K562 (cell line): ENCODE measurements at regions not wholly inside any gene's neighbourhood (a gene's known extent, or its start where the extent isn't known, plus 50 kb on each side); places are given as distances from the start of the nearest gene placed in this dataset.

ENCODE experiments used
- FOXA3 ChIP-seq, 2 experiments: fragments of 450-650 bp in 1 of 2; sonication (generic) in 1 of 2; formaldehyde crosslinking; IDR thresholded peaks in 1 of 2; conservative IDR thresholded peaks in 1 of 2; 2 replicates each; pipeline versions ENCODE4 v1.4.0 to v1.8.0; 2020 to 2022; ENCODE audit warnings: mild to moderate bottlenecking in 2 of 2, missing genetic modification reagents in 1 of 2
- GABPB1 ChIP-seq: sonication (generic); formaldehyde crosslinking; IDR thresholded peaks from 2 replicates; pipeline ENCODE4 v1.8.0; 2022; ENCODE audit warnings: mild to moderate bottlenecking, missing genetic modification reagents
- ILF3 ChIP-seq: fragments of 450-650 bp; IDR thresholded peaks from 2 replicates; pipeline ENCODE4 v1.6.1; 2018; ENCODE audit warnings: antibody characterized with exemption, mild to moderate bottlenecking, moderate library complexity, borderline replicate concordance
- RAD51 ChIP-seq: fragments of 450-650 bp; IDR thresholded peaks from 2 replicates; pipeline ENCODE4 v1.7.1; 2016; ENCODE audit warnings: low read depth, mild to moderate bottlenecking, borderline replicate concordance
- ZFP30 ChIP-seq: fragments of 250-450 bp; sonication (Bioruptor Pico); IDR thresholded peaks from 2 replicates; pipeline ENCODE4 v1.8.0; 2022; ENCODE audit warnings: moderate library complexity, mild to moderate bottlenecking, inconsistent platforms, borderline replicate concordance
- ZNF384 ChIP-seq: IDR thresholded peaks from 2 replicates; pipeline ENCODE4 v1.6.1; 2012; ENCODE audit warnings: low read depth, low read length, improper control_type of control experiment
- TF ChIP-seq, protein P1 (sequence below), 2 experiments: fragments of 450-650 bp in 1 of 2; sonication (generic) in 1 of 2; formaldehyde crosslinking in 1 of 2; IDR thresholded peaks in 1 of 2; conservative IDR thresholded peaks in 1 of 2; 2 replicates each; pipeline versions ENCODE4 v1.6.1 to v1.8.1; 2016 to 2023; ENCODE audit warnings: mild to moderate bottlenecking in 2 of 2, moderate library complexity in 2 of 2, inconsistent platforms in 1 of 2, missing genetic modification reagents in 1 of 2

DNA sequence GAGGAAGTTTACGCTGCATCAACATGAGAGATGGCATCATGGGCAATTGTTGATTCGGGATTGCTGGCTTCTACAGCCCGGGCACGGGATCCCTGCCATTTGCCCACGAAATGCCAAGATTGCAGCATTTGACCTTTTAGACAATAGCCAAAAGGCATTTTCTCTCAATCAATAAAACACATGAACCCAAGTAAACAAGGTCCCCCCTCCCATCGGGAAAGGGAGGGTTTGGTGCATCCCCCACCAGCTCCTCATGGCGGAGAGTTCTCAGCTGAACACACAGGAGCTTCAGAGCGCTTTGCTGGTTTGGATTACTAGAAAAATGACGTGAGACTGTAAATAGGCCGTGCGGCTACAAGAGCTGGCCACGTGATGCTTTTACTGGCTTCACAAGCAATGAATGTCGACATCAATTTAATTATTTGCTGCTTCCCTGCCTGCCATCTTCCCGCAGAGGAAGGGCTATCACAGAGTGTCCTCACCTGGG lies 147.6 kb downstream of the C16orf95 start:
- TF ChIP-seq ZFP30 (CRISPR knock-in tag) (no peak), RAD51 (no peak), FOXA3 (CRISPR knock-in tag; conservative IDR thresholded peaks at IDR 0.05 in 1 of 2, IDR thresholded peaks at IDR 0.05 in 1 of 2) (no peak), ZNF384 (no peak), ILF3 (no peak), GABPB1 (CRISPR knock-in tag) (no peak)
- TF ChIP-seq, protein P1, sequence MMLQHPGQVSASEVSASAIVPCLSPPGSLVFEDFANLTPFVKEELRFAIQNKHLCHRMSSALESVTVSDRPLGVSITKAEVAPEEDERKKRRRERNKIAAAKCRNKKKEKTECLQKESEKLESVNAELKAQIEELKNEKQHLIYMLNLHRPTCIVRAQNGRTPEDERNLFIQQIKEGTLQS (IDR thresholded peaks at IDR 0.05) = no peak
- TF ChIP-seq, protein P1 (CRISPR knock-in tag; conservative IDR thresholded peaks at IDR 0.05) = no peak
